NB4 (cell line): ENCODE measurements at regions not wholly inside any gene's neighbourhood (a gene's known extent, or its start where the extent isn't known, plus 50 kb on each side); places are given as distances from the start of the nearest gene placed in this dataset.
"Not testable (repeated sequence)": the region's sequence is repeated elsewhere in the genome, so short reads cannot be mapped to it uniquely, and the experiment has no call there.

Experiments used
- DNase-seq: peaks from one replicate; pipeline ENCODE4 v3.0.0; 2010; ENCODE audit warnings: low read depth
- H3K4me3 ChIP-seq: one replicate; pipeline ENCODE4 v1.5.1; 2011; ENCODE audit warnings: mild to moderate bottlenecking, low read depth, low read length, moderate library complexity
- CTCF ChIP-seq: IDR thresholded peaks from one replicate; pipeline ENCODE4 v1.5.1; 2012; ENCODE audit warnings: low read depth, low read length
- MAX ChIP-seq: IDR thresholded peaks from 2 replicates; pipeline ENCODE4 v1.6.1; 2011; ENCODE audit warnings: low read depth, low read length
- MYC ChIP-seq: IDR thresholded peaks from 2 replicates; pipeline ENCODE4 v1.6.1; 2011; ENCODE audit warnings: low read depth, low read length
- POLR2A ChIP-seq: IDR thresholded peaks from 2 replicates; pipeline ENCODE4 v1.6.1; 2011; ENCODE audit warnings: mild to moderate bottlenecking; ENCODE audit not compliant: insufficient read length; ENCODE audit errors: extremely low read depth

GRCh38 chr1:72435025-72435424 lies 152.7 kb upstream of the NEGR1 start:
- no peak overlapping the region for H3K4me3 ChIP-seq
- no peak for DNase-seq
- TF ChIP-seq MYC (no peak), POLR2A (no peak), CTCF (no peak), MAX (no peak)

- DNase-seq, result no peak
- H3K4me3 ChIP-seq, result no peak overlapping the region
- TF ChIP-seq MAX (no peak), POLR2A (no peak), CTCF (no peak), MYC (no peak)
Measured at GRCh38 chr1:72434070-72434469, 151.7 kb upstream of the NEGR1 start.

GRCh38 chr1:72433591-72433990 lies 151.3 kb upstream of the NEGR1 start:
- no peak overlapping the region for H3K4me3 ChIP-seq
- no peak for DNase-seq
- TF ChIP-seq POLR2A (no peak), MAX (no peak), CTCF (no peak), MYC (no peak)

- DNase-seq, result no peak
- no peak overlapping the region for H3K4me3 ChIP-seq
- TF ChIP-seq MAX (no peak), CTCF (no peak), MYC (no peak), POLR2A (no peak)
Measured at GRCh38 chr1:72432645-72433267, 150.4 kb upstream of the NEGR1 start.

GRCh38 chr1:72431810-72432209 lies 149.5 kb upstream of the NEGR1 start:
- no peak overlapping the region for H3K4me3 ChIP-seq
- TF ChIP-seq CTCF (no peak), POLR2A (no peak), MYC (no peak), MAX (no peak)
- no peak for DNase-seq

GRCh38 chr1:72428276-72428675 lies 145.9 kb upstream of the NEGR1 start:
- H3K4me3 ChIP-seq, DNase-seq: not testable (repeated sequence)
